Endothelial cell of umbilical vein (primary cell): ENCODE measurements at regions not wholly inside any gene's neighbourhood (a gene's known extent, or its start where the extent isn't known, plus 50 kb on each side); places are given as distances from the start of the nearest gene placed in this dataset.

ENCODE experiments used
- BruUV-seq: library from RNA; stranded (reverse); fragments of 400-500 nt; replicated peaks from 2 replicates; lab custom pipeline; 2021; lab: Mats Ljungman, UMichigan
- CTCF ChIA-PET: fragments of 300-600, 350-600 bp; sonication (Branson Sonifier 250); formaldehyde crosslinking; loops from one replicate; lab custom pipeline; 2021; ENCODE audit warnings: antibody characterized with exemption, inconsistent platforms; lab: Charles Lee
- POLR2A ChIA-PET: fragments of 300-600, 350-600 bp; sonication (Branson Sonifier 250); formaldehyde crosslinking; loops from one replicate; lab custom pipeline; 2021; ENCODE audit warnings: antibody characterized with exemption, inconsistent platforms; lab: Charles Lee
- DNase-seq: peaks from one replicate; pipeline ENCODE4 v3.0.0-alpha.2; 2011; ENCODE audit warnings: low read depth, low spot score
- FAIRE-seq: peaks from 2 replicates; lab custom pipeline; 2011; peaks lifted over from hg19 to GRCh38; lab: Jason Lieb, UNC
- H2AFZ ChIP-seq: 2 replicates; pipeline ENCODE4 v1.6.0; 2012; ENCODE audit warnings: low read depth, low read length, control low read depth, inconsistent platforms
- H3K27ac ChIP-seq: 2 replicates; pipeline ENCODE4 v1.5.1; 2011; ENCODE audit warnings: low read depth, mild to moderate bottlenecking, control low read depth, low read length, moderate library complexity; ENCODE audit not compliant: insufficient read depth
- H3K27me3 ChIP-seq, 2 experiments: 2 replicates each; pipeline versions ENCODE4 v1.6.0 to v1.6.1; 2011; ENCODE audit warnings: low read length in 2 of 2, mixed read lengths in 1 of 2; ENCODE audit not compliant: control insufficient read depth in 2 of 2, insufficient read depth in 2 of 2
- H3K36me3 ChIP-seq, 2 experiments: 2 replicates in 1 of 2; 3 replicates in 1 of 2; pipeline ENCODE4 v1.5.1; 2011; ENCODE audit warnings: low read length in 2 of 2, mild to moderate bottlenecking in 1 of 2, moderate library complexity in 1 of 2; ENCODE audit not compliant: control insufficient read depth in 2 of 2, insufficient read depth in 2 of 2; ENCODE audit errors: extremely low read depth in 1 of 2
- H3K4me1 ChIP-seq: 3 replicates; pipeline ENCODE4 v1.5.1; 2011; ENCODE audit warnings: mild to moderate bottlenecking, low read length; ENCODE audit not compliant: control insufficient read depth, insufficient read depth; ENCODE audit errors: extremely low read depth
- H3K4me2 ChIP-seq: 2 replicates; pipeline ENCODE4 v1.6.1; 2011; ENCODE audit warnings: low read length, control low read depth, mixed read lengths; ENCODE audit not compliant: insufficient read depth
- H3K4me3 ChIP-seq, 3 experiments: fragments of 200-600 bp in 1 of 3; sonication (generic), shearing (Covaris generic) in 1 of 3; replicated peaks in 1 of 3; 2 replicates each; pipeline ENCODE4 v1.5.1; 2011 to 2016; ENCODE audit warnings: control low read depth in 3 of 3, low read length in 3 of 3, mild to moderate bottlenecking in 2 of 3, inconsistent platforms in 1 of 3, low read depth in 1 of 3, moderate library complexity in 1 of 3; ENCODE audit not compliant: insufficient read depth in 1 of 3
- H3K79me2 ChIP-seq: 2 replicates; pipeline ENCODE4 v1.6.0; 2012; ENCODE audit warnings: low read length, inconsistent platforms; ENCODE audit not compliant: control insufficient read depth, insufficient read depth
- H3K9ac ChIP-seq: replicated peaks from 2 replicates; pipeline ENCODE3; 2011; ENCODE audit warnings: low read length, control low read depth; ENCODE audit not compliant: insufficient read depth; ENCODE audit errors: extremely low read depth
- H3K9me1 ChIP-seq: replicated peaks from 3 replicates; pipeline ENCODE4 v1.6.0; 2011; ENCODE audit warnings: mild to moderate bottlenecking, low read length; ENCODE audit not compliant: control insufficient read depth, insufficient read depth; ENCODE audit errors: extremely low read depth
- H3K9me3 ChIP-seq: replicated peaks from 2 replicates; pipeline ENCODE4 v1.5.1; 2012; ENCODE audit warnings: low read length, inconsistent platforms; ENCODE audit not compliant: control insufficient read depth, insufficient read depth
- H4K20me1 ChIP-seq: replicated peaks from 2 replicates; pipeline ENCODE3; 2011; ENCODE audit warnings: mild to moderate bottlenecking, low read length; ENCODE audit not compliant: control insufficient read depth, insufficient read depth; ENCODE audit errors: extremely low read depth
- EZH2 ChIP-seq: IDR thresholded peaks from 2 replicates; pipeline ENCODE4 v1.6.1; 2012; ENCODE audit warnings: borderline replicate concordance, low read depth, mild to moderate bottlenecking, moderate library complexity, low read length, inconsistent platforms; ENCODE audit not compliant: severe bottlenecking
- FOS ChIP-seq: IDR thresholded peaks from 2 replicates; pipeline ENCODE4 v1.6.1; 2011; ENCODE audit warnings: mild to moderate bottlenecking, low read length, moderate library complexity, borderline replicate concordance; ENCODE audit not compliant: insufficient read depth
- GATA2 ChIP-seq: IDR thresholded peaks from 2 replicates; pipeline ENCODE4 v1.7.0; 2011; ENCODE audit warnings: low read depth, mild to moderate bottlenecking, moderate library complexity, mixed read lengths, low read length; ENCODE audit not compliant: insufficient read length, insufficient read depth
- JUN ChIP-seq: IDR thresholded peaks from 2 replicates; pipeline ENCODE4 v1.6.1; 2011; ENCODE audit warnings: borderline replicate concordance, low read depth; ENCODE audit not compliant: insufficient read length, insufficient read depth
- MYC ChIP-seq: IDR thresholded peaks from one replicate; pipeline ENCODE4 v1.6.1; 2011; ENCODE audit warnings: mild to moderate bottlenecking, low read depth, low read length
- POLR2A ChIP-seq: IDR thresholded peaks from 2 replicates; pipeline ENCODE4 v1.6.1; 2012; ENCODE audit warnings: low read depth, mild to moderate bottlenecking, control low read depth, low read length
- POLR2AphosphoS5 ChIP-seq: IDR thresholded peaks from 2 replicates; pipeline ENCODE4 v1.6.1; 2012; ENCODE audit warnings: low read depth, mild to moderate bottlenecking, control low read depth, low read length, moderate library complexity; ENCODE audit not compliant: insufficient read depth
- dilution Hi-C: fragments of 300-500 bp; cut with MboI; formaldehyde crosslinking; loops from one replicate; pipeline ENCODE4 v1.15.0; 2019; ENCODE audit warnings: low sequenced_read_pairs; ENCODE audit not compliant: extremely low pct_ligation_motif_present
- intact Hi-C: fragments of 100-400 bp; cut with micrococcal nuclease; formaldehyde crosslinking; loops from one replicate; pipeline ENCODE4 v1.10.0; 2022
- TF ChIP-seq, protein P1 (sequence below), 2 donors: IDR thresholded peaks; 1 replicate in 1 of 2; 2 replicates in 1 of 2; pipeline ENCODE4 v1.5.1; 2011; ENCODE audit warnings: low read length in 2 of 2, mild to moderate bottlenecking in 2 of 2, moderate library complexity in 2 of 2, control low read depth in 1 of 2, inconsistent platforms in 1 of 2, low read depth in 1 of 2; ENCODE audit not compliant: insufficient read depth in 1 of 2; ENCODE audit errors: extremely low read depth in 1 of 2
- TF ChIP-seq, protein P2 (sequence below): IDR thresholded peaks from 2 replicates; pipeline ENCODE4 v1.6.1; 2011; ENCODE audit not compliant: insufficient read depth, insufficient read length

DNA sequence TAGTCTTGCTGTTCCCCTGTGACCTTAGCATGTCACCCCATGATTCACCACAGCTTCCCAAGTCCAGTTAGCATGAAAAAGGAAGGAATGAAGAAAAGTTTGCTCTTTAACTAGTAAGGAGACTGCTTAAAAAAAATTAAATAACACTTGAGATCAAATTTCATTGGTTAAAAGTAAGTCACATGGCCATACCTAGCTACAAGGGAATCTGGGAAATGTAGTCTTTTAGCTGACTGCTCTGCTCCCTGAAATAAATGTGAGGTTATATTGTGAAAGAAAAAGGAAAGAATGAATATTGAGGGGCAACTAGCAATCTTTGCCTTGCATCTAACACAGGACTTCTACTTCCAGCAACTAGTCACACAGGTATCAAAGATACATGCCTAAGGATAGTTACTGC, 84.7 kb upstream of the LRRN1 start:
- intact Hi-C loops (no loop called here), dilution Hi-C loops (no loop called here)
- H4K20me1 ChIP-seq: no peaks in the 10 kb centered on the region
- no peak overlapping the region for H3K27ac ChIP-seq
- no peaks in the 10 kb centered on the region for H3K4me1 ChIP-seq
- H3K9ac ChIP-seq: no peak overlapping the region
- BruUV-seq: no TSS peak
- H3K27me3 ChIP-seq: no peaks in the 10 kb centered on the region
- TF ChIP-seq FOS (no peak), JUN (no peak), GATA2 (no peak)
- FAIRE-seq (no peak), DNase-seq (no peak)
- H3K9me3 ChIP-seq: peaks cover 2% of the 10 kb centered on the region
- CTCF ChIA-PET: no interaction called here
- no peak overlapping the region for H2AFZ ChIP-seq
- H3K4me3 ChIP-seq: no peak overlapping the region
- H3K4me2 ChIP-seq: no peak overlapping the region
- POLR2A ChIA-PET: no interaction called here
- H3K36me3 ChIP-seq: no peaks in the 10 kb centered on the region
- no peaks in the 10 kb centered on the region for H3K9me1 ChIP-seq
- H3K79me2 ChIP-seq: no peaks in the 10 kb centered on the region

DNA sequence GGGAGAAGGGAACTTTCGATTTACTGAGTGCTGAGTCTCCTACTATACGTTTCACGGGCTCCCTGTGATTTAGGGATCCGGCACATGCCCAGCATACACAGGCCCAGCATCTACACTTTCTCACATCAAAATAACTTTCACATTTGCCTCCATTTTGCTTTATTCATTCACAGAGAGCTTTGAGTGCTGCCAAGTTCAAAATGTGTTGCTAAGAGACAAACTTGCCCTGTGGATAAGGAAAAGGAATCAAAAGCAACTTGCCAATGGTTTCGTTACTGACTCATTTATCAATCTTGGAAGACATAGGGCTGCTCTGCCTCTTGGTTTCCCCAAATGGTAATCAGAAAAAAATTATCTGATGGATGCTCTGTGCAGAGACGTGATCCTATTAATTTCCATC, 86.3 kb upstream of the LRRN1 start:
- no peak overlapping the region for H3K9ac ChIP-seq
- CTCF ChIA-PET: no interaction called here
- no peaks in the 10 kb centered on the region for H3K9me1 ChIP-seq
- no peaks in the 10 kb centered on the region for H4K20me1 ChIP-seq
- intact Hi-C loops: no loop called here
- no TSS peak for BruUV-seq
- H3K79me2 ChIP-seq: no peaks in the 10 kb centered on the region
- FAIRE-seq: no peak
- no peak overlapping the region for H3K4me3 ChIP-seq
- H3K36me3 ChIP-seq: no peaks in the 10 kb centered on the region
- H3K27ac ChIP-seq: no peak overlapping the region
- TF ChIP-seq GATA2 (no peak), POLR2A (no peak), JUN (no peak), EZH2 (no peak), MYC (no peak), POLR2AphosphoS5 (no peak), FOS (no peak)
- TF ChIP-seq, protein P1, sequence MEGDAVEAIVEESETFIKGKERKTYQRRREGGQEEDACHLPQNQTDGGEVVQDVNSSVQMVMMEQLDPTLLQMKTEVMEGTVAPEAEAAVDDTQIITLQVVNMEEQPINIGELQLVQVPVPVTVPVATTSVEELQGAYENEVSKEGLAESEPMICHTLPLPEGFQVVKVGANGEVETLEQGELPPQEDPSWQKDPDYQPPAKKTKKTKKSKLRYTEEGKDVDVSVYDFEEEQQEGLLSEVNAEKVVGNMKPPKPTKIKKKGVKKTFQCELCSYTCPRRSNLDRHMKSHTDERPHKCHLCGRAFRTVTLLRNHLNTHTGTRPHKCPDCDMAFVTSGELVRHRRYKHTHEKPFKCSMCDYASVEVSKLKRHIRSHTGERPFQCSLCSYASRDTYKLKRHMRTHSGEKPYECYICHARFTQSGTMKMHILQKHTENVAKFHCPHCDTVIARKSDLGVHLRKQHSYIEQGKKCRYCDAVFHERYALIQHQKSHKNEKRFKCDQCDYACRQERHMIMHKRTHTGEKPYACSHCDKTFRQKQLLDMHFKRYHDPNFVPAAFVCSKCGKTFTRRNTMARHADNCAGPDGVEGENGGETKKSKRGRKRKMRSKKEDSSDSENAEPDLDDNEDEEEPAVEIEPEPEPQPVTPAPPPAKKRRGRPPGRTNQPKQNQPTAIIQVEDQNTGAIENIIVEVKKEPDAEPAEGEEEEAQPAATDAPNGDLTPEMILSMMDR (IDR thresholded peaks at IDR 0.05; ENCODE audit: extremely low read depth in 1 of 2, insufficient read depth in 1 of 2, low read depth in 1 of 2, low read length in 2 of 2): no peak
- TF ChIP-seq, protein P2, sequence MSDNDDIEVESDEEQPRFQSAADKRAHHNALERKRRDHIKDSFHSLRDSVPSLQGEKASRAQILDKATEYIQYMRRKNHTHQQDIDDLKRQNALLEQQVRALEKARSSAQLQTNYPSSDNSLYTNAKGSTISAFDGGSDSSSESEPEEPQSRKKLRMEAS: no peak
- no peak overlapping the region for H2AFZ ChIP-seq
- DNase-seq: no peak
- no peaks in the 10 kb centered on the region for H3K9me3 ChIP-seq
- POLR2A ChIA-PET: no interaction called here
- no peaks in the 10 kb centered on the region for H3K4me1 ChIP-seq
- dilution Hi-C loops: no loop called here
- no peak overlapping the region for H3K4me2 ChIP-seq
- no peaks in the 10 kb centered on the region for H3K27me3 ChIP-seq
